DND-41 (cell line): ENCODE measurements at regions not wholly inside any gene's neighbourhood (a gene's known extent, or its start where the extent isn't known, plus 50 kb on each side); places are given as distances from the start of the nearest gene placed in this dataset.

Experiments used
- EZH2 ChIP-seq: IDR thresholded peaks from 3 replicates; pipeline ENCODE4 v1.6.1; 2012; ENCODE audit warnings: borderline replicate concordance, low read depth, mild to moderate bottlenecking, moderate library complexity, low read length, inconsistent platforms; ENCODE audit not compliant: severe bottlenecking
- TF ChIP-seq, protein P1 (sequence below): IDR thresholded peaks from 2 replicates; pipeline ENCODE4 v1.5.1; 2012; ENCODE audit warnings: borderline replicate concordance, low read length, moderate library complexity, mild to moderate bottlenecking; ENCODE audit not compliant: poor library complexity, severe bottlenecking; ENCODE audit errors: extremely low read depth

DNA sequence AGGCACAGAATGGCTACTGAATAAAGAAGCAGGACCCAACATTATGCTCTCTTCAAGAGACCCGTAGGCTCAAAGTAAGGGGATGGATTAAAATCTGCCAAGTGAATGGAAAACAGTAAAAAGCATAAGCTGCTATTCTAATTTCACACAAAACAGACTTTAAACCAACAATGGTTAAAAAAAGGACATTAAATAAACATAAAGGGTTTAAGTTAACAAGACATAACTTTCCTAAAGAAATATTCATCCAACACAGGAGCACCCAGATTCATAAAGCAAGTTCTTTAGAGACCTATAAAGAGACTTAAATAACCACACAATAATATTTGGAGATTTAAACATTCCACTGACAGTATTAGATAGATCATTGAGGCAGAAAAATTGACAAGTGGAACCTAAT is 624.5 kb downstream of the RFPL4B start:
- TF ChIP-seq, protein P1, sequence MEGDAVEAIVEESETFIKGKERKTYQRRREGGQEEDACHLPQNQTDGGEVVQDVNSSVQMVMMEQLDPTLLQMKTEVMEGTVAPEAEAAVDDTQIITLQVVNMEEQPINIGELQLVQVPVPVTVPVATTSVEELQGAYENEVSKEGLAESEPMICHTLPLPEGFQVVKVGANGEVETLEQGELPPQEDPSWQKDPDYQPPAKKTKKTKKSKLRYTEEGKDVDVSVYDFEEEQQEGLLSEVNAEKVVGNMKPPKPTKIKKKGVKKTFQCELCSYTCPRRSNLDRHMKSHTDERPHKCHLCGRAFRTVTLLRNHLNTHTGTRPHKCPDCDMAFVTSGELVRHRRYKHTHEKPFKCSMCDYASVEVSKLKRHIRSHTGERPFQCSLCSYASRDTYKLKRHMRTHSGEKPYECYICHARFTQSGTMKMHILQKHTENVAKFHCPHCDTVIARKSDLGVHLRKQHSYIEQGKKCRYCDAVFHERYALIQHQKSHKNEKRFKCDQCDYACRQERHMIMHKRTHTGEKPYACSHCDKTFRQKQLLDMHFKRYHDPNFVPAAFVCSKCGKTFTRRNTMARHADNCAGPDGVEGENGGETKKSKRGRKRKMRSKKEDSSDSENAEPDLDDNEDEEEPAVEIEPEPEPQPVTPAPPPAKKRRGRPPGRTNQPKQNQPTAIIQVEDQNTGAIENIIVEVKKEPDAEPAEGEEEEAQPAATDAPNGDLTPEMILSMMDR: no peak
- TF ChIP-seq EZH2: no peak
